ENCODE measurements at regions not wholly inside any gene's neighbourhood (a gene's known extent, or its start where the extent isn't known, plus 50 kb on each side); places are given as distances from the start of the nearest gene placed in this dataset.
"Not testable (repeated sequence)": the region's sequence is repeated elsewhere in the genome, so short reads cannot be mapped to it uniquely, and the experiment has no call there.

DNA sequence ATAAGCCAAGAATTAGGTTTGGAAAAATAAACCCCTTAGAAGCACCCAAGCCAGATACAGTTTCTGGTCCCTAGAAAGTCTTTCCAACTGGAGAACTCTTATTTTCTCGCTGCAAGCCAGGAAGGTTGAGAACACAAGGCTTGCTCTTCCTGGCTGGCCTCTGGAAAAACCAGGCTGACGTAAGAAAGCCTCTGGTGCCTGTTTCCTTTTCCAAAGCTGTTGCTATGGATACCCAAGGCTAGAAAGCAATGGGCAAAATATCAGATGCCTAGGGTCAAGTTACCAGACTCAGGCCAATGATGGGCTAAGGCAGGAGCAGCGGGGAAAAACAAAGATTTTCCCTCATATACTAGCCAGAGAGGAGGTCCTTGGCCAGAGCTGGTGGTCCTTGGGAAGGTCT is 281.6 kb downstream of the KLHL13 start:
- ATAC-seq (no peak), DNase-seq (no peak)
- Histone ChIP-seq H3K9me3 (peaks cover 0 to 18% (median 0%) of the 10 kb centered on the region in 11 donors), H3K4me3 (no peak overlapping the region), H3K36me3 (no peaks in the 10 kb centered on the region), H3K4me1 (no peaks in the 10 kb centered on the region), H3K27ac (no peak overlapping the region), H3K27me3 (no peaks in the 10 kb centered on the region)
- TF ChIP-seq, protein P1, sequence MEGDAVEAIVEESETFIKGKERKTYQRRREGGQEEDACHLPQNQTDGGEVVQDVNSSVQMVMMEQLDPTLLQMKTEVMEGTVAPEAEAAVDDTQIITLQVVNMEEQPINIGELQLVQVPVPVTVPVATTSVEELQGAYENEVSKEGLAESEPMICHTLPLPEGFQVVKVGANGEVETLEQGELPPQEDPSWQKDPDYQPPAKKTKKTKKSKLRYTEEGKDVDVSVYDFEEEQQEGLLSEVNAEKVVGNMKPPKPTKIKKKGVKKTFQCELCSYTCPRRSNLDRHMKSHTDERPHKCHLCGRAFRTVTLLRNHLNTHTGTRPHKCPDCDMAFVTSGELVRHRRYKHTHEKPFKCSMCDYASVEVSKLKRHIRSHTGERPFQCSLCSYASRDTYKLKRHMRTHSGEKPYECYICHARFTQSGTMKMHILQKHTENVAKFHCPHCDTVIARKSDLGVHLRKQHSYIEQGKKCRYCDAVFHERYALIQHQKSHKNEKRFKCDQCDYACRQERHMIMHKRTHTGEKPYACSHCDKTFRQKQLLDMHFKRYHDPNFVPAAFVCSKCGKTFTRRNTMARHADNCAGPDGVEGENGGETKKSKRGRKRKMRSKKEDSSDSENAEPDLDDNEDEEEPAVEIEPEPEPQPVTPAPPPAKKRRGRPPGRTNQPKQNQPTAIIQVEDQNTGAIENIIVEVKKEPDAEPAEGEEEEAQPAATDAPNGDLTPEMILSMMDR (IDR thresholded peaks at IDR 0.05) = no peak
- WGBS, 2 donors = 30 to 31% methylated on average over 3 of the region's 3 CpGs
- intact Hi-C loops (cut with DNase I) = no loop called here

DNA sequence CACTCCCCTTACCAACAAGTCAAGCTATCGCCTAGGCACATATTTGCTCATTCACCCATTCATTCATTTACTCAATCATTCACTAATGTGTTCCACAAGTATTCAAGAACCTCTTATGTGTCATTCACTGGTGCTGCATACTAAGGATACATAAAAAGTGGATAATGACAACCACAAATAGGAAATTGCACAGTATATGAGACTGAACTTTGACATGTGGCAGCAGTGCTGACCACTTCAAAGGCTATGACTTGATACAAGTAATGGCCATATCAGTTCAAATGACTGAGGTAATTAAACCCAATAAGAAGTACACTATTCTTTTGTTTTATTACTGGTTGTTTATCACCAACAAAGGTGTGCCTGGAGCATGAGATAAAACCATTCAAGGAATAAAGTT is 282.5 kb downstream of the KLHL13 start:
- no peak for DNase-seq
- no peak overlapping the region for H3K4me3 ChIP-seq
- H3K9me3 ChIP-seq = peaks cover 0 to 18% (median 0%) of the 10 kb centered on the region in 11 donors
- TF ChIP-seq, protein P1 (IDR thresholded peaks at IDR 0.05) = no peak
- no peak for ATAC-seq
- no peak overlapping the region for H3K27ac ChIP-seq
- H3K27me3 ChIP-seq = no peaks in the 10 kb centered on the region
- no peaks in the 10 kb centered on the region for H3K4me1 ChIP-seq
- intact Hi-C loops (cut with DNase I) = no loop called here
- 76 to 86% methylated on average over 1 of the region's 1 CpG for WGBS, 2 donors
- no peaks in the 10 kb centered on the region for H3K36me3 ChIP-seq

DNA sequence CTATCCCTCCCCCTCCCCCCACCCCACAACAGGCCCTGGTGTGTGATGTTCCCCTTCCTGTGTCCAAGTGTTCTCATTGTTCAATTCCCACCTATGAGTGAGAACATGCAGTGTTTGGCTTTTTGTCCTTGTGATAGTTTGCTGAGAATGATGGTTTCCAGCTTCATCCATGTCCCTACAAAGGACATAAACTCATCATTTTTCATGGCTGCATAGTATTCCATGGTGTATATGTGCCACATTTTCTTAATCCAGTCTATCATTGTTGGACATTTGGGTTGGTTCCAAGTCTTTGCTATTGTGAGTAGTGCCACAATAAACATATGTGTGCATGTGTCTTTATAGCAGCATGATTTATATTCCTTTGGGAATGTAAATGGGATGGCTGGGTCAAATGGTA is 295.1 kb downstream of the KLHL13 start:
- H3K9me3 ChIP-seq = peaks cover 0 to 10% (median 0%) of the 10 kb centered on the region in 11 donors
- DNase-seq = not testable (repeated sequence)

DNA sequence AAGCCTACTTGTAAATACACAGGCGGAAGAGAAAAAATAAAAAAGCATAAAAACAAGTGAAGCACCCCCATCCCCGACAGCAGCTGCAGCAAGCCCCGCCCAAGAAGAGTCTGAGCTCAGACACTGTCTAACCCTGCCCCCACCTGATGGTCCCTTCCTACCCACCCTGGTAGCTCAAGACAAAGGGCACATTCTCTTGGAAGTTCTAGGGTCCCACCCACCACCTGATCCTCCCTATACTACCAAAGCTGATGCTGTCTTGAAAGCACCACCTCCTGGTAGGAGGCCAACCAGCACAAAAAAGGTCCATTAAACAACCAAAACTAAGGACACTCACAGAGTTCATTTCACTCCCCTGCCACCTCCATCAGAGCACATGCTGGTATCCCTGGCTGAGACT is 308.2 kb downstream of the KLHL13 start:
- WGBS, 2 donors = 85% methylated on average over 3 of the region's 3 CpGs
- Histone ChIP-seq H3K27me3 (no peaks in the 10 kb centered on the region), H3K27ac (no peak overlapping the region), H3K4me1 (no peaks in the 10 kb centered on the region), H3K36me3 (no peaks in the 10 kb centered on the region), H3K9me3 (peaks cover 0 to 26% (median 4%) of the 10 kb centered on the region in 11 donors), H3K4me3 (no peak overlapping the region)
- no peak for ATAC-seq
- intact Hi-C loops (cut with DNase I) = no loop called here
- no peak for DNase-seq
- TF ChIP-seq, protein P1 (IDR thresholded peaks at IDR 0.05) = no peak

More for the DNA sequence above, 295.1 kb downstream of the KLHL13 start:
- H3K4me3 ChIP-seq; H3K27ac ChIP-seq; H3K27me3 ChIP-seq; intact Hi-C loops (cut with DNase I); H3K36me3 ChIP-seq; H3K4me1 ChIP-seq; ATAC-seq: not testable (repeated sequence)

DNA sequence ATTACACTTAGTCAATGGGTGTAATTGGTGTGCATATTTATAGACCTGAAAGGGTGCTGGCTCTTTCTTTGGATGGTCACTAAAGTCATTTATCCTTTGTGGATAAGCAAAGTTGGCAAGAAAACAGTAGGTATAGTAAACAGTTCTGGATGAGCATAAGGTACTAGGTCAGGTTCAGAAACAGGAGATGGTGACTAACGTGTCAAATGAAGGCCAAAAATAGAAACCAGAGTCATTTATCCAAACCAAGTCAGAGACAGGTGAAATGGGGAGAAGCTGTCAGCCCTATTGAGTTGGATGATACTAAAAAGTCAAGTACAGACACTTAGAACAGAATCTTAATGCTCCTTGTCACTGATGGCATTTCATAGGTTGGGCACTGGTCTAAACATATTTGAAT is 313.1 kb downstream of the KLHL13 start:
- 44 to 64% methylated on average over 1 of the region's 1 CpG for WGBS, 2 donors
- intact Hi-C loops (cut with DNase I) = no loop called here
- H3K27ac ChIP-seq = no peak overlapping the region
- no peaks in the 10 kb centered on the region for H3K36me3 ChIP-seq
- TF ChIP-seq, protein P1 (IDR thresholded peaks at IDR 0.05) = no peak
- peaks cover 0 to 9% (median 0%) of the 10 kb centered on the region in 11 donors for H3K9me3 ChIP-seq
- H3K4me3 ChIP-seq = no peak overlapping the region
- no peaks in the 10 kb centered on the region for H3K4me1 ChIP-seq
- ATAC-seq (no peak), DNase-seq (no peak)
- no peaks in the 10 kb centered on the region for H3K27me3 ChIP-seq
